ENCODE measurements at regions not wholly inside any gene's neighbourhood (a gene's known extent, or its start where the extent isn't known, plus 50 kb on each side); places are given as distances from the start of the nearest gene placed in this dataset.
"Not testable (repeated sequence)": the region's sequence is repeated elsewhere in the genome, so short reads cannot be mapped to it uniquely, and the experiment has no call there.

- DNase-seq: no peak
These were observed 114.1 kb downstream of the RAB38 start for GRCh38 chr11:88061111-88061510.

- DNase-seq: no peak
These were observed 115.9 kb downstream of the RAB38 start for GRCh38 chr11:88059326-88059725.

GRCh38 chr11:88051396-88051795 is 123.8 kb downstream of the RAB38 start:
- no peak for DNase-seq

GRCh38 chr11:88050247-88050646 is 125.0 kb downstream of the RAB38 start:
- DNase-seq: no peak

- not testable (repeated sequence) for DNase-seq
These were observed 130.0 kb downstream of the RAB38 start for GRCh38 chr11:88045288-88045687.

GRCh38 chr11:88044658-88045057 is 130.6 kb downstream of the RAB38 start:
- not testable (repeated sequence) for DNase-seq

- DNase-seq: no peak
These were observed 132.1 kb downstream of the RAB38 start for GRCh38 chr11:88043149-88043548.

GRCh38 chr11:88042647-88043046 is 132.6 kb downstream of the RAB38 start:
- DNase-seq: no peak

- DNase-seq: no peak
These were observed 133.0 kb downstream of the RAB38 start for GRCh38 chr11:88042238-88042637.

GRCh38 chr11:88041679-88042078 is 133.6 kb downstream of the RAB38 start:
- no peak for DNase-seq

- DNase-seq: no peak
These were observed 135.1 kb downstream of the RAB38 start for GRCh38 chr11:88040148-88040496.

- no peak for DNase-seq
These were observed 135.6 kb downstream of the RAB38 start for GRCh38 chr11:88039476-88040147.

- DNase-seq: no peak
These were observed 137.2 kb downstream of the RAB38 start for GRCh38 chr11:88038063-88038462.

- no peak for DNase-seq
These were observed 138.5 kb downstream of the RAB38 start for GRCh38 chr11:88036701-88037100.

- DNase-seq: no peak
These were observed 140.0 kb downstream of the RAB38 start for GRCh38 chr11:88035271-88035670.

- DNase-seq: no peak
These were observed 157.6 kb downstream of the RAB38 start for GRCh38 chr11:88017666-88018065.

GRCh38 chr11:88016392-88017170 is 158.7 kb downstream of the RAB38 start:
- peak; percentile 80 for DNase-seq

- no peak for DNase-seq
These were observed 160.1 kb downstream of the RAB38 start for GRCh38 chr11:88015170-88015569.

GRCh38 chr11:88013508-88014065 is 161.7 kb downstream of the RAB38 start:
- DNase-seq: no peak

- peak; percentile 24 for DNase-seq
These were observed 162.8 kb downstream of the RAB38 start for GRCh38 chr11:88012456-88012855.

GRCh38 chr11:87976009-87976408 is 199.2 kb downstream of the RAB38 start:
- no peak for DNase-seq

GRCh38 chr11:87974797-87975196 is 200.4 kb downstream of the RAB38 start:
- no peak for DNase-seq

GRCh38 chr11:87972133-87972532 is 203.1 kb downstream of the RAB38 start:
- no peak for DNase-seq

- DNase-seq: no peak
These were observed 203.9 kb downstream of the RAB38 start for GRCh38 chr11:87971354-87971753.

All from NCI-H1092 treated with DMSO at 0.1 percent for 48 hours (cell line).